ENCODE measurements at regions not wholly inside any gene's neighbourhood (a gene's known extent, or its start where the extent isn't known, plus 50 kb on each side); places are given as distances from the start of the nearest gene placed in this dataset.

- no peak for TF ChIP-seq TAF1 (IDR thresholded peaks at IDR 0.05; ENCODE audit: low read depth, low read length)
- no peak for TF ChIP-seq SPI1 (IDR thresholded peaks at IDR 0.05; ENCODE audit: low read depth, low read length)
- no peak for TF ChIP-seq POLR2A (IDR thresholded peaks at IDR 0.05; ENCODE audit: low read depth, low read length)
- TF ChIP-seq POLR2AphosphoS5 (IDR thresholded peaks at IDR 0.05; ENCODE audit: low read depth, low read length) = no peak
Observed at GRCh38 chr10:131000743-131001142, 310.8 kb downstream of the TCERG1L start.
